Mucosa of stomach (tissue), 1 donor: ENCODE measurements at regions not wholly inside any gene's neighbourhood (a gene's known extent, or its start where the extent isn't known, plus 50 kb on each side); places are given as distances from the start of the nearest gene placed in this dataset.

Experiments used
- H3K27me3 ChIP-seq: one replicate; pipeline ENCODE4 v1.7.0; 2013; ENCODE audit warnings: mild to moderate bottlenecking, low read length; ENCODE audit not compliant: control insufficient read depth, insufficient read depth
- H3K36me3 ChIP-seq: one replicate; pipeline ENCODE4 v1.7.0; 2013; ENCODE audit warnings: low read length; ENCODE audit not compliant: control insufficient read depth, insufficient read depth
- H3K4me1 ChIP-seq: one replicate; pipeline ENCODE4 v1.7.0; 2013; ENCODE audit warnings: mild to moderate bottlenecking, low read length; ENCODE audit not compliant: control insufficient read depth, insufficient read depth
- H3K4me3 ChIP-seq: one replicate; pipeline ENCODE4 v1.7.0; 2013; ENCODE audit warnings: low read length
- H3K9ac ChIP-seq: one replicate; pipeline ENCODE4 v1.7.0; 2013; ENCODE audit warnings: mild to moderate bottlenecking, low read length, moderate library complexity
- H3K9me3 ChIP-seq: one replicate; pipeline ENCODE4 v1.7.0; 2013; ENCODE audit warnings: mild to moderate bottlenecking, low read length, moderate library complexity; ENCODE audit not compliant: control insufficient read depth
- donor health status: Pancreatic carcinoma.

DNA sequence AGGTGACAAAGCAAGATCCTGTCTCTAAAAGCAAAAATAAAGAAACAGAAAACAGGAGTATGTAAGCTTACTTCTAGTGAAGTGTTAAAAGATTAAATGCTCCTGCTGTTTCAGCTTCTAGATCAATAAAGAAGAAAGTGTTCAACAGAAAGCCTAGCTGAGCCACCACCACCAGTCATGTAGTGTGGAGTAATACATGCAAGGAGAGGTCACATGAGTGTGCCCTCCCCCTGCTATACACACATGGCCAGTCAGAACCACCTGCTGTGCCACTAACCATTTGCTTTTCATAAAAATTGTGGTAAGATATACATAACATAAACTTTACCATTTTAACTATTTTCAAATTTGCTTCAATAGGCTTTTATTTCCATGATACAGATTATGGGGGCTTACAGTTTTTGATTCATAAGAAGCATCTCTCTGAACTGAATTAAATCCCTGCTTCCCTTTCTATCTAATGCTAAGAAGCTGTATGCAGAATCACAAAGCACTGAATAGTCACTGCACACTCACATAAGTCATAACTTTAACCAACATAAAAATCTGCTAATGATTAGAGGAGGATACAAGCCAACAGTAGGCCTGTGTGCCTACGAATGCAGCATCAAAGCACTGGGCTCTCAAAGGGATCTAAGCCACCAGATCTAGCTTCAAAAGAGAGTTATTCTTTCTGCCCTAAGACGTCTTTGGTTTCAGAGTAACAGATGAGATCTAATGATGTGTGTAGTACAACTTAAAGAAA lies 515.5 kb downstream of the C12orf50 start:
- no peaks in the 10 kb centered on the region for H3K4me1 ChIP-seq
- no peaks in the 10 kb centered on the region for H3K9me3 ChIP-seq
- no peak overlapping the region for H3K4me3 ChIP-seq
- H3K27me3 ChIP-seq, result no peaks in the 10 kb centered on the region
- no peaks in the 10 kb centered on the region for H3K36me3 ChIP-seq
- H3K9ac ChIP-seq, result no peak overlapping the region

DNA sequence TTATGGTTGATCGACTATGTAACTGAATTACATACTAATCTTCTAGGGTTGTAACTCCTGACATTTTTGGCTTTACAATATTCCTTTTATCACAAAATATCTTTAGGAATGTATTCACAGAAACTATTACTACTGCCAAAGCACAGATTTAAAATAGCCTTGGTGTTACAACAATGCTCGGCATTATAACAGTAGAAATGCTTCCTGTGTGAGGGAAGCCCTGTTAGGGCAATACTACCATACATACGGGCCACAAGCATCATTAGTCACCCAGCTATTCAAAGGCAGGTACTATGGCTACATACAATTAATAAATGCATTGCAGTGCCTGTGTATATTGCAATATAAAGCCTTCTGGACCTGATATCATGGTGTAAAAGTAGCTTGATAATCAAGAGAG lies 517.8 kb downstream of the C12orf50 start:
- Histone ChIP-seq H3K36me3 (no peaks in the 10 kb centered on the region), H3K4me3 (no peak overlapping the region), H3K4me1 (no peaks in the 10 kb centered on the region), H3K9ac (no peak overlapping the region), H3K27me3 (no peaks in the 10 kb centered on the region), H3K9me3 (no peaks in the 10 kb centered on the region)

DNA sequence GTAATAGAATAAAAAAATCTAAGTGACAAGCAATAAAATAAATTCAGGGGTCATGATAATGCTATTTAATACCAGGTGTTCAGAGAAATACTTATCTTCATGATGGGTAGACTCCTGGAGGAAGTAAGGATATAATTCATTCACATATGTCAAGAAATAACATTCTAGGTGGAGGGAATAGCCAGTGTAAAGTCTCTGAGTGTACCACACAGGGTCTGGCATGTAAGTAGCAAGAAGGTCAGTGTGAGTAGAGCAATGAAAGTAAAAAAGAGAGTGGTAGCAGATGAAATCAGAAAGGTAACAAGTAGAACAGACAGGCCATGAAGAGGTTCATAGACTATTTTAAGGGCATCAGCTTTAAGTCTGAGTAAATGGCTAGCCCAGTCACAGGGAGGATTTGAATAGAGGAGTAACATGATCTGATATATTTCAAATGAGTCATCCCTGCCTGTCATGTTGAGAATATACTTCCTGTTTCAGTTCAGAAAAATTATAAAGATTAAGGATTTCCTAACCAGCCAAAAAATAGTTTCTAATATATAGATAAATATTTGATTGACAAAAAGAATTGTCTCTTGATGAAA lies 519.9 kb downstream of the C12orf50 start:
- Histone ChIP-seq H3K27me3 (no peaks in the 10 kb centered on the region), H3K4me1 (no peaks in the 10 kb centered on the region), H3K36me3 (no peaks in the 10 kb centered on the region), H3K9me3 (no peaks in the 10 kb centered on the region), H3K4me3 (no peak overlapping the region), H3K9ac (no peak overlapping the region)

DNA sequence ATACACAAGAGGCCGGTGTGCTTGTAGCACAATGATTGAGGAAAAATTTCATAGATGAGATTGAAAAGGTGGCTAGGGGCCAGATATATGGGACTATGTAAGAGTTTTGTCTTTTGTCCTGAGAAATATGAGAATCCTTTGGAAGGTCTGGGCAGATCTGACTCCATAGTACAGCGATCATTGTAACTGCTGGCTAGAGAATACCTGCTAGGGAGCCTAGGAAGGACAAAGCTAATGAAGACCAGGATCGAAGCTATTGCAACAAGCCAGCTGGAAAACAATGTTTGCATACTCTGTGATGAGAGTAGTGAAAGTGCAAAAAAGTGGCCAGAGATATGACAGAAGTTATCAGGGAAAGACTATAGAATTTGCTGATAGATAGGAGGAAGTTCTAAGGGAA lies 537.6 kb downstream of the C12orf50 start:
- H3K36me3 ChIP-seq, result no peaks in the 10 kb centered on the region
- no peaks in the 10 kb centered on the region for H3K27me3 ChIP-seq
- no peaks in the 10 kb centered on the region for H3K4me1 ChIP-seq
- H3K9ac ChIP-seq, result no peak overlapping the region
- H3K4me3 ChIP-seq, result no peak overlapping the region
- no peaks in the 10 kb centered on the region for H3K9me3 ChIP-seq

DNA sequence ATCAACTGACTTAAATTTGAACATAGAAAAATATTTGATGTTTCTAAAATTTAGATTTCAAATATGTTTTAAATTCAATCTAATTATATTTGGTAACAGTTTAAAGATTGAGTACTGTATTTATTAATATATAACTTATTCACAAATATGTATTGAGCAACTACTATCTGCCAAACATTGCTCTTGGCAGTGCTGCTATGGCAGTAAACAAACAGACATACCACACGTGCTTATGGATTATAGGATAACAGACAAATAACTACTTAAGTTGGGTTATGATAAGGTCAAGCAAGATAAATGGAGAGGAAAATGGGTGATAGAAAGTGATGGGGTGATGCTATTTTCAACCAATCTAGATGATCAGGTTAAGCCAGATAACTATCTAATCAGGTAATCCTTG lies 538.1 kb downstream of the C12orf50 start:
- Histone ChIP-seq H3K9ac (no peak overlapping the region), H3K27me3 (no peaks in the 10 kb centered on the region), H3K4me1 (no peaks in the 10 kb centered on the region), H3K36me3 (no peaks in the 10 kb centered on the region), H3K9me3 (no peaks in the 10 kb centered on the region), H3K4me3 (no peak overlapping the region)

DNA sequence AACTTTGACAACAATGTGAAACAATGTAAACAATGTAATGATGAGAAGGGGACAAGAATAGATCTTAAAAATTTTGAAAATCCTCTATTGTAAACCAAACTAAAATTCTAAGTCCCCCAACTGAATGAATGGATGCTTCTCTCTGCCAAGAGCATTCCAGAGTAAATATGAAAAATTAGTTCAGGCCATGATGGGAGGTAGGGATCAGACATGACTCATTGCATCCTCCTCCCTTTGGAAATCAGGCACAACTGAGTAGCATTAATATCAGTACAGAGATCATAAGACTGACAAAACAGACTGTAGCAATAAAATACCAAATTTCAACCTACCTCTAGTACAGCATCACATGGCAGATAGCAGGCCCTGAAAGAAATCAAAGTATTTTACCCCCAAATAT lies 559.9 kb downstream of the C12orf50 start:
- Histone ChIP-seq H3K4me1 (no peaks in the 10 kb centered on the region), H3K4me3 (no peak overlapping the region), H3K9me3 (no peaks in the 10 kb centered on the region), H3K27me3 (no peaks in the 10 kb centered on the region), H3K9ac (no peak overlapping the region), H3K36me3 (no peaks in the 10 kb centered on the region)

DNA sequence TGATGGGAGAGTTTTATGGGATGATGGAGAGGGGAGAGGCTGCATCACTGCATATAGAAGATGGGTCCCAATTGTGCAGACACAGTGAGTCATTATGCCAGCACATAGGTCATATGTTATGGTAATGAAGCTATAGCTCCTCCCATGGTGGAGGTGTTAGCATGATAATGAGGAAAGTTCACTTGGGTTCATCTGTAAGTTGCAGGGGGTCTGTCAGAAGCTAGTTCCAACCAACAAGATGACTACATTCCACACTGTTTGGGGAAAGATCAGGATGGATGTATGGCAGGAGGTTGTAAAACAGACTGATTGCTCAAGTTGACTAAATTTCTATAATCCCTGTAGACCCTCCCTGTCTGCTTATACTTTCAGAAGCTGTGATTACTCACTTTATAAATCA lies 561.3 kb downstream of the C12orf50 start:
- Histone ChIP-seq H3K27me3 (no peaks in the 10 kb centered on the region), H3K9me3 (no peaks in the 10 kb centered on the region)

DNA sequence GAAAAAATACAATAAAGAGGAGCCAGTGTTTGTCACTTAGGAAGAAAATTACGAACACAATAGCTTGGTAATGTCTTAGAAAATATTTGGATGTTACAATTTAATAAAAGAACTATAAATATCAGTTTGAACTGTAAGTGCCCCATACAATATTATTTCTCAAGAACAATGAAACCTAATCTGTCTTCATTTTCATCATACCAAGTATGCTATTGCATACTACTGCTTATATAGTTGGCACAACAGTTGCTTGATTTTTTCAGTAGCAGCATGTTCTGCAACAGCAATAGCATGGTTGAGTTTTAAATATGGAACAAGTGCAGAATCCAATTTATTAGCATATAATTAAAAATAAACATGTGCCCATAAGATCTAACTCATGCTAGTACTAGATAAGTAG lies 564.6 kb downstream of the C12orf50 start:
- no peak overlapping the region for H3K4me3 ChIP-seq
- H3K27me3 ChIP-seq, result no peaks in the 10 kb centered on the region
- no peak overlapping the region for H3K9ac ChIP-seq
- no peaks in the 10 kb centered on the region for H3K4me1 ChIP-seq
- no peaks in the 10 kb centered on the region for H3K9me3 ChIP-seq
- H3K36me3 ChIP-seq, result no peaks in the 10 kb centered on the region

More for the DNA sequence above, 561.3 kb downstream of the C12orf50 start:
- no peaks in the 10 kb centered on the region for H3K36me3 ChIP-seq
- H3K4me1 ChIP-seq, result no peaks in the 10 kb centered on the region
- no peak overlapping the region for H3K9ac ChIP-seq
- H3K4me3 ChIP-seq, result no peak overlapping the region

DNA sequence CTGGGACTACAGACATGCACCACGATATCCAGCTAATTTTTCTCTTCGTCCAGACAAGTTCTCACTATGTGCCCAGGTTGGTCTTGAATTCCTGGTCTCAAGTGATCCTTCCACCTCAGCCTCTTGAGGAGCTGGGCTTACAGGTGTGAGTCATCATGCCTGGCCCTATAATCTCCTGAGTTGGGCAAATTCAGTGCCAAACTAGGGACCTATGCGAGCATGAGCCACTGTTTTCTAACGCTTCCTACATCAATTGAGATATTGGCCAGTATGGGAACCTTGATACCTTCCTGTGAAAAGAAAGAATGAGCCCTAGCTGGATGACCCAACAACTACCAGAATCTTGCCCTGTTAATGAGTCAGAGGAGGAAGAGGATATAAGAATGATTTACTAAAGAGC lies 585.2 kb downstream of the C12orf50 start:
- Histone ChIP-seq H3K27me3 (no peaks in the 10 kb centered on the region), H3K36me3 (no peaks in the 10 kb centered on the region), H3K4me1 (peaks cover 9% of the 10 kb centered on the region), H3K9me3 (no peaks in the 10 kb centered on the region), H3K9ac (no peak overlapping the region), H3K4me3 (no peak overlapping the region)

DNA sequence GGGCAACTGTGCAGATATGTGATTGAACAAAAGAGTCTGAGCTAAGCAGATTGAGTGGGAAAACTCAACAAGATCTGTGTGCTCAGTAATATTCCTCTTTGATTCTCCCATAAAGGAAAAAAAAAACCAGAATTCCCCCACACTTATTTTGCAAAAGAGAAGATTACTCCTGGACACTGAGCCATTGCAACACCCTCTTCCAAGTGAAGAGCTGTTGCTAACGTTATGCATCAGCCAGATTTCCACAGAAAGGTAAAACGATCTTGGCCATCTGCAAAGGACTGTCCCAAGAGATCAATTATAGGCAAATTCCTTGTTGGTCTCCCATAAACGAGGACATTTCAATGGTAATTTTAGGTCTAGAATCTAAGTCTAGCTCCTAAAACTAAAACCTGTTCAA lies 587.7 kb downstream of the C12orf50 start:
- H3K36me3 ChIP-seq, result no peaks in the 10 kb centered on the region
- no peak overlapping the region for H3K4me3 ChIP-seq
- H3K9me3 ChIP-seq, result no peaks in the 10 kb centered on the region
- H3K27me3 ChIP-seq, result no peaks in the 10 kb centered on the region
- no peak overlapping the region for H3K9ac ChIP-seq
- peaks cover 9% of the 10 kb centered on the region for H3K4me1 ChIP-seq

DNA sequence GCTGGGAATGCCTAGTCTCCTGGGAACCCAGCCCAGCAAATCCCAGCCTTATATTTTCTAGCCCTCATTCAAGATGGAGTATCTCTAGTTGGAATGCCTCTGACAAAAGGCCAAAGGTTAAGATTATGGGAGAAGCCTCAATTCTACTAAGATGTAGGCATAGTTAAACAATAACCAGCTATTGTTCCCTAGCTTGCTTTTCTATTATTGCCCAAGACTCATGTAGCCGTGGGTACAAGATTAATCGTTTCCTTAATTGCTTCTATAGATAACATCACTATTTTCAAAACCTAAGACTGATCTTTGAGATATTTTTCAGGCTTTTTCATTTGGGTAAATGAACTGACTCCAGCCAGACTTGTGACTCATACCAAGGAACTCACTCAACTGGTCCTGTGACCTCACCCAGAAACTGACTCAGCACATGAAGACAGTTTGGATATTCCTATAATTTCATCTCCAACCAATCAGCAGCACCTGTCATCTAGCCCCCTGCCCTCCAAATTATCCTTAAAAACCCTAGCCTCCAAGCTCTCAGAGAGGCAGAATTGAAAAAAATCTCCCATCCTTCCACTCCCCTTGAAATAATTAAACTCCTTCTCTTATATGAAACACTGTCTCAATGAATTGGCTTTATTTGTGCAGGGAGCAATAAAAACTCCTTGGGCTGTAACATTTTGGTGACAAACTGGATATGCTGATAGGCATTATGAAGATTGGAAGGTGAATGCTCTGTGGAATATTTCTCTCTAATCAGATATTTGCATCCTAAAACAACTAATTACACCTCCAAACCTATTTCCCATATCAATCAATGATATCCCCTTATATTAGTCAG lies 589.0 kb downstream of the C12orf50 start:
- no peak overlapping the region for H3K4me3 ChIP-seq
- H3K9me3 ChIP-seq, result no peaks in the 10 kb centered on the region
- H3K27me3 ChIP-seq, result no peaks in the 10 kb centered on the region
- H3K9ac ChIP-seq, result no peak overlapping the region
- H3K4me1 ChIP-seq, result peaks cover 9% of the 10 kb centered on the region
- no peaks in the 10 kb centered on the region for H3K36me3 ChIP-seq

DNA sequence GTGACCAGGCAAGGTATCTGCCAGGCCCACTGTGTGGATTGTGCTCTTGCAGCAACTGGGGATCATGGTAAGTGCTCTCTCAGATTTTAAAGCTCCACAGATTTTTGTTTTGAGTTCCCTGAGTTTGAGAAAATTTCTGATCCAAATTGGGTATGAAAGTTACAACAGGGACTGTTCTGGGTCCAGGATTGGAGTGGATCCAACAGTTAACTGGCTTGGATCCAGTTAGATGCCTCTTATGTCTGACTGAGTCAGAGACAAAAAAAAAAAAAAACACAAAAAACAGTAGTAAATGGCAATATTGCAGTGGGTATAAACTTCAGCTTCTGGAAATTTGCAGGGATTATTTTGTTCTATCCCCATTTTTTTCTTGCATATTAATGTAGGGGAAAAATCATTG lies 598.8 kb downstream of the C12orf50 start:
- Histone ChIP-seq H3K36me3 (no peaks in the 10 kb centered on the region), H3K9me3 (peaks cover 7% of the 10 kb centered on the region), H3K27me3 (no peaks in the 10 kb centered on the region), H3K4me3 (no peak overlapping the region), H3K9ac (no peak overlapping the region), H3K4me1 (no peaks in the 10 kb centered on the region)
